Prostate gland (tissue), 2 donors: ENCODE measurements at regions not wholly inside any gene's neighbourhood (a gene's known extent, or its start where the extent isn't known, plus 50 kb on each side); places are given as distances from the start of the nearest gene placed in this dataset.

Source experiments
- POLR2A ChIP-seq: fragments of 450-650 bp; IDR thresholded peaks from one replicate; pipeline ENCODE4 v1.6.1; 2016; ENCODE audit warnings: antibody characterized with exemption, mild to moderate bottlenecking
- TF ChIP-seq, protein P1 (sequence below), 4 experiments: fragments of 200-600 bp in 2 of 4; fragments of 450-650 bp in 2 of 4; sonication (generic) in 2 of 4; IDR thresholded peaks; 1 replicate in 3 of 4; 2 replicates in 1 of 4; pipeline ENCODE4 v1.5.1; 2016 to 2019; ENCODE audit warnings: antibody characterized with exemption in 4 of 4, mild to moderate bottlenecking in 2 of 4, moderate library complexity in 2 of 4

DNA sequence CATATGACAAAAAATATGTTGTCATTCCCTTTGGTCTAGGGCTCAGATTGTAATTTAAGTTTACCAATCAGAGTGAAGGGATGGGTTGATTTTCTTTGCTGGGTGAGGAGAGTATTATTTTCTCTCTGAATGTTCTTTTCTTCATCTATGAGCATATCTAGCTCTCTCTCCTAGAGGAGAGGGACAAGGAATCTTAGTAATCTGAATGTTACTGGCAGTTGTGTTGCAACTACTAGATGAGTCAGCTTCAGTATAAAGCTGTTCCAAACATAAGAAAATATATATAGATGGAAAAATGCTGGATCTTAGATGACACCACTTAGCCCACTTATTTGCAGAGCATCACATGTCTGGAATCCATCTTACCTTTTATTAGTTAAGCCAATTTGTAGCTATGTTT lies 259.3 kb downstream of the TUSC1 start:
- TF ChIP-seq, protein P1, sequence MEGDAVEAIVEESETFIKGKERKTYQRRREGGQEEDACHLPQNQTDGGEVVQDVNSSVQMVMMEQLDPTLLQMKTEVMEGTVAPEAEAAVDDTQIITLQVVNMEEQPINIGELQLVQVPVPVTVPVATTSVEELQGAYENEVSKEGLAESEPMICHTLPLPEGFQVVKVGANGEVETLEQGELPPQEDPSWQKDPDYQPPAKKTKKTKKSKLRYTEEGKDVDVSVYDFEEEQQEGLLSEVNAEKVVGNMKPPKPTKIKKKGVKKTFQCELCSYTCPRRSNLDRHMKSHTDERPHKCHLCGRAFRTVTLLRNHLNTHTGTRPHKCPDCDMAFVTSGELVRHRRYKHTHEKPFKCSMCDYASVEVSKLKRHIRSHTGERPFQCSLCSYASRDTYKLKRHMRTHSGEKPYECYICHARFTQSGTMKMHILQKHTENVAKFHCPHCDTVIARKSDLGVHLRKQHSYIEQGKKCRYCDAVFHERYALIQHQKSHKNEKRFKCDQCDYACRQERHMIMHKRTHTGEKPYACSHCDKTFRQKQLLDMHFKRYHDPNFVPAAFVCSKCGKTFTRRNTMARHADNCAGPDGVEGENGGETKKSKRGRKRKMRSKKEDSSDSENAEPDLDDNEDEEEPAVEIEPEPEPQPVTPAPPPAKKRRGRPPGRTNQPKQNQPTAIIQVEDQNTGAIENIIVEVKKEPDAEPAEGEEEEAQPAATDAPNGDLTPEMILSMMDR (IDR thresholded peaks at IDR 0.05), result no peak
- TF ChIP-seq POLR2A, result no peak
